ENCODE measurements at regions not wholly inside any gene's neighbourhood (a gene's known extent, or its start where the extent isn't known, plus 50 kb on each side); places are given as distances from the start of the nearest gene placed in this dataset.

- no peak for DNase-seq (ENCODE audit: low read depth in 2 of 2)
- no peak overlapping the region for H3K4me3 ChIP-seq (replicated peaks in 1 of 2; ENCODE audit: low read depth in 2 of 2, low read length in 2 of 2)
- no peak for TF ChIP-seq CTCF (IDR thresholded peaks at IDR 0.05; ENCODE audit: low read depth, low read length)
These were observed 364.1 kb downstream of the TMEM38B start for GRCh38 chr9:106058460-106058859.

- DNase-seq (ENCODE audit: low read depth in 2 of 2), result no peak
- no peak overlapping the region for H3K4me3 ChIP-seq (replicated peaks in 1 of 2; ENCODE audit: low read depth in 2 of 2, low read length in 2 of 2)
- no peak for TF ChIP-seq CTCF (IDR thresholded peaks at IDR 0.05; ENCODE audit: low read depth, low read length)
These were observed 365.5 kb downstream of the TMEM38B start for GRCh38 chr9:106059886-106060285.

- TF ChIP-seq CTCF (IDR thresholded peaks at IDR 0.05; ENCODE audit: low read depth, low read length), result no peak
- DNase-seq (ENCODE audit: low read depth in 2 of 2), result no peak
- H3K4me3 ChIP-seq (replicated peaks in 1 of 2; ENCODE audit: low read depth in 2 of 2, low read length in 2 of 2), result no peak overlapping the region
These were observed 366.5 kb downstream of the TMEM38B start for GRCh38 chr9:106060885-106061284.

- TF ChIP-seq CTCF (IDR thresholded peaks at IDR 0.05; ENCODE audit: low read depth, low read length), result no peak
- DNase-seq (ENCODE audit: low read depth in 2 of 2), result no peak
- H3K4me3 ChIP-seq (replicated peaks in 1 of 2; ENCODE audit: low read depth in 2 of 2, low read length in 2 of 2), result no peak overlapping the region
These were observed 367.9 kb downstream of the TMEM38B start for GRCh38 chr9:106062250-106062649.

GRCh38 chr9:106065136-106065535 lies 370.8 kb downstream of the TMEM38B start:
- no peak for DNase-seq (ENCODE audit: low read depth in 2 of 2)
- TF ChIP-seq CTCF (IDR thresholded peaks at IDR 0.05; ENCODE audit: low read depth, low read length), result no peak
- H3K4me3 ChIP-seq (replicated peaks in 1 of 2; ENCODE audit: low read depth in 2 of 2, low read length in 2 of 2), result no peak overlapping the region

- H3K4me3 ChIP-seq (replicated peaks in 1 of 2; ENCODE audit: low read depth in 2 of 2, low read length in 2 of 2), result no peak overlapping the region
- TF ChIP-seq CTCF (IDR thresholded peaks at IDR 0.05; ENCODE audit: low read depth, low read length), result no peak
- no peak for DNase-seq (ENCODE audit: low read depth in 2 of 2)
These were observed 371.4 kb downstream of the TMEM38B start for GRCh38 chr9:106065579-106066214.

GRCh38 chr9:106066940-106067524 lies 372.7 kb downstream of the TMEM38B start:
- H3K4me3 ChIP-seq (replicated peaks in 1 of 2; ENCODE audit: low read depth in 2 of 2, low read length in 2 of 2), result no peak overlapping the region
- no peak for DNase-seq (ENCODE audit: low read depth in 2 of 2)
- TF ChIP-seq CTCF (IDR thresholded peaks at IDR 0.05; ENCODE audit: low read depth, low read length), result no peak

All from cardiac fibroblast (primary cell).